Middle frontal gyrus (tissue), 1 donor: ENCODE measurements at regions not wholly inside any gene's neighbourhood (a gene's known extent, or its start where the extent isn't known, plus 50 kb on each side); places are given as distances from the start of the nearest gene placed in this dataset.

Experiments used
- DNase-seq: peaks from one replicate; pipeline ENCODE4 v3.0.0-alpha.2; 2015; ENCODE audit warnings: low spot score; ENCODE audit errors: extremely low spot score

GRCh38 chr12:43120150-43120549 lies 431.9 kb downstream of the ADAMTS20 start:
- no peak for DNase-seq

GRCh38 chr12:43118881-43119280 lies 433.1 kb downstream of the ADAMTS20 start:
- no peak for DNase-seq

- no peak for DNase-seq
Observed at GRCh38 chr12:43118234-43118633, 433.8 kb downstream of the ADAMTS20 start.

- no peak for DNase-seq
Observed at GRCh38 chr12:43117226-43117930, 434.6 kb downstream of the ADAMTS20 start.

GRCh38 chr12:43115441-43116160 lies 436.4 kb downstream of the ADAMTS20 start:
- DNase-seq, result no peak

- DNase-seq, result no peak
Observed at GRCh38 chr12:43114316-43114715, 437.7 kb downstream of the ADAMTS20 start.

GRCh38 chr12:43113616-43114015 lies 438.4 kb downstream of the ADAMTS20 start:
- no peak for DNase-seq

GRCh38 chr12:43113135-43113534 lies 438.9 kb downstream of the ADAMTS20 start:
- no peak for DNase-seq

- DNase-seq, result no peak
Observed at GRCh38 chr12:43112101-43112920, 439.7 kb downstream of the ADAMTS20 start.

GRCh38 chr12:43111608-43112007 lies 440.4 kb downstream of the ADAMTS20 start:
- no peak for DNase-seq

GRCh38 chr12:43109631-43110345 lies 442.2 kb downstream of the ADAMTS20 start:
- no peak for DNase-seq

- no peak for DNase-seq
Observed at GRCh38 chr12:43108656-43109055, 443.3 kb downstream of the ADAMTS20 start.

GRCh38 chr12:43107026-43107775 lies 444.8 kb downstream of the ADAMTS20 start:
- no peak for DNase-seq

GRCh38 chr12:43106355-43106754 lies 445.6 kb downstream of the ADAMTS20 start:
- DNase-seq, result no peak

GRCh38 chr12:43105426-43105981 lies 446.5 kb downstream of the ADAMTS20 start:
- DNase-seq, result no peak

- DNase-seq, result no peak
Observed at GRCh38 chr12:43104494-43104893, 447.5 kb downstream of the ADAMTS20 start.

GRCh38 chr12:43103866-43104265 lies 448.1 kb downstream of the ADAMTS20 start:
- no peak for DNase-seq

- no peak for DNase-seq
Observed at GRCh38 chr12:43102546-43103264, 449.3 kb downstream of the ADAMTS20 start.

GRCh38 chr12:43100231-43100630 lies 451.8 kb downstream of the ADAMTS20 start:
- no peak for DNase-seq

GRCh38 chr12:43099691-43100163 lies 452.3 kb downstream of the ADAMTS20 start:
- DNase-seq, result no peak
